ENCODE measurements at regions not wholly inside any gene's neighbourhood (a gene's known extent, or its start where the extent isn't known, plus 50 kb on each side); places are given as distances from the start of the nearest gene placed in this dataset.

DNA sequence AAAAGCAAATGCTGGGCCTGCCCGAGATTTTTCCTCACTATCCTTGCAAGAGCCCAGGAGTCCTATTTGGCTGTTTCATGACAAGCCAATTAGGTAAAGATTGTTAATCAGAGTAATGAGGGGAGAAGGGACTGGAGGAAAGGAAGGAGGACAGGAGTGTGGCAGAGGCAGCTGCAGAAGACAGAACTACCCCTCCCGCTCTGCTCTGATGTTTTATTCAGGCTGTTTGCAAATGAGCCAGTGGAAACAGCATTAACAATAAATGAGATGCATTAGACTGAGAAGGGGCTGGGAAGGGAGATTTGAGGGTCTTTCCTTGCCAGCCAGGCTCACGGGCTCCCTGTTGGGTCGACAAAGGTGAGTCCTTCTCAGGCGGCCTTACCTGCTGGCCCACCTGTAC, 421.0 kb upstream of the CCDC196 start:
- no peak overlapping the region for H3K4me2 ChIP-seq (ENCODE audit: low read length)
- no peak overlapping the region for H3K9ac ChIP-seq (ENCODE audit: low read depth, low read length)
- H3K4me1 ChIP-seq (ENCODE audit: control insufficient read depth, insufficient read depth, low read length): no peaks in the 10 kb centered on the region
- peaks cover 6% of the 10 kb centered on the region for H3K27me3 ChIP-seq (ENCODE audit: control insufficient read depth, insufficient read depth, low read length)
- H3K36me3 ChIP-seq (ENCODE audit: insufficient read depth, low read length): no peaks in the 10 kb centered on the region
- no peak overlapping the region for H3K4me3 ChIP-seq (ENCODE audit: low read length)
- no peaks in the 10 kb centered on the region for H3K9me3 ChIP-seq (replicated peaks; ENCODE audit: low read length)

DNA sequence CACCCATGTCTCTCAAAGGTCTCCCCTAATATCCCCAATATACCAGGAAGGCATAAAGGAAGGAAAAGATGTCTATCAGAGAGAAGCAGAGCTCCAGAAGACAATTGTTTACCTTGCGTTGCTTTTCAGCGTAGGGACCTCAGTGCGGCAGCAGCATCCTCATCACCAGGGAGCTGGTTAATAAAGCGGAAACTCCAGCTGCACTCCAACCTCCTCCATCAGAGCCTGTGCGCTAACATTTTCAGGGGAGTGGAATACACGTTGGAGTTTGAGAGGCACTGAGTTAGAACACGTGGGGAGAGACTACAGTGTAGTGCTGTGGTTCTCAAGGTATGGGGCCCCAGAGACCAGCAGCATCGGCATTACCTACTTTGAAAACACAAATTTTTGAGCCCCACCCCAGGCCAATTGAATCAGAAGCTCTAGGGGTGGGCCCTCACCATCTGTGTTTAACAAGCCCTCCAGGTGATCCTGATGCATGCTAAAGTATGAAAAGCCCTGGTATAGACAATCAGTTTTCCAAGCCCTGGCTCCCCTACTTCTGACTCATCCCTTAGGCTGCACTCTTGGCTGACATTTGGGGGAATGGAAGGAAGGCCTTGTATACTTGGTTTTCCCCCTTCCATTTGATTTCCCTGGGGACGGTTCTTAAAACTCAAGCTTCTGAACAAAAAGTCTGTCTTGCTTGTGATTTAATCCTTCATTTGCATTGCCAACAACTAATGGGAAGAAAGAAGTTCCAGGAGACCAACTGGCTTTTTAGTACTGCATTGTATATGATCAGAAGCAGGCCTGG, 419.0 kb upstream of the CCDC196 start:
- Histone ChIP-seq H3K9ac (ENCODE audit: low read depth, low read length) (no peak overlapping the region), H3K4me1 (ENCODE audit: control insufficient read depth, insufficient read depth, low read length) (no peaks in the 10 kb centered on the region), H3K4me3 (ENCODE audit: low read length) (no peak overlapping the region), H3K36me3 (ENCODE audit: insufficient read depth, low read length) (no peaks in the 10 kb centered on the region), H3K4me2 (ENCODE audit: low read length) (no peak overlapping the region), H3K9me3 (replicated peaks; ENCODE audit: low read length) (no peaks in the 10 kb centered on the region), H3K27me3 (ENCODE audit: control insufficient read depth, insufficient read depth, low read length) (peaks cover 6% of the 10 kb centered on the region)

DNA sequence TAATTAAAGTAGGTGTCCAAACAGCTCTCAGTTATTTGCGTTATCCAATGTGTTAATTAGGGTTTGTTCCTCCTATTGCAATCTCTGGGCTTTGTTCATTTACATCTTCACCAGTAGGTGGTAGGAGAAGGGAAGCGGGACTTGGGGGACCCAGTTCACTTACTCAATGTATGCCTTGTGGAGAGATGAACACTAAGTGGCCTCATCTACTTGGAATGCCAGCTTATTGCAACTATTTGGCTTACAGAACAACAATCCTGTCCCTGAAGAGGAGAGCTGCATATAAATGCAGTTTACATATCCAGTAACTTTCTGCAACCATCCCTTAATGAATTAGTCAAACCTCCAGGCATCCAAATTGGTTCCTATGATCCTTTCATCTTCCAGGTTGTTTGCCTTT, 417.1 kb upstream of the CCDC196 start:
- H3K4me1 ChIP-seq (ENCODE audit: control insufficient read depth, insufficient read depth, low read length): no peaks in the 10 kb centered on the region
- H3K4me2 ChIP-seq (ENCODE audit: low read length): no peak overlapping the region
- H3K27me3 ChIP-seq (ENCODE audit: control insufficient read depth, insufficient read depth, low read length): peaks cover 6% of the 10 kb centered on the region
- no peak overlapping the region for H3K4me3 ChIP-seq (ENCODE audit: low read length)
- H3K36me3 ChIP-seq (ENCODE audit: insufficient read depth, low read length): no peaks in the 10 kb centered on the region
- no peaks in the 10 kb centered on the region for H3K9me3 ChIP-seq (replicated peaks; ENCODE audit: low read length)
- no peak overlapping the region for H3K9ac ChIP-seq (ENCODE audit: low read depth, low read length)

DNA sequence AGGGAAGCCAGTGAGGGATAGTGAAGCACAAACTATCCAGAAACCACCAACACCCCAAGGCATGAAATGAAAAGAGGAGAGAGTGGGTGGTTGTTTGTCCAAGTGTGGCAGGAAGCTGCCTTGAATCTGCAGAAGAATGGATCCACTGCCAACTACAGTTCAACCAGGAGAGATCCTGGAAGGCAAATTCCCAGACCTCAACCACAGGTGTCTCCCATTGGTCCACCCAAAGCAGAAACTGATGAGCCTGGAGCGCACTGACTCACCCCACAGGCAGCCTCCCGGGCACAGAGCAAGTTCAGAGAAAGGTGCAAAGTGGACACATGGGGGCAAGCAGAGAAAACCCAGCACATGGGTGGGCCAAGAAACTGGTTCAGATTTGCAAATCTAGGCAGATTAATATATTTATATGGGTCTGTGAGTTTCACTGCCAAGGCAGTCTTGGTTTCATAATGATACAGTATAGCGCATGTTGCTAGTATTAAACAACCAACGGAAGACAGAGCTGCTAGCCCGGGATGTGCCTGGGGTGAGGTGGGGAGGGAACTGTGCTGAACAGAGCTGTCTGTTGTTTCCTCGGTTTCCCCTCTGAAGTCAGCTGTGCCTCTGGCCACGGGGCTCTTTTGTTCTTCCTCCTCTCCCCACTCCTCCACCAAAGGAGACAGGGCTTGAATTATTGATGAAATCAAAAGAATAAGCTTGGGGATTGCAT, 416.2 kb upstream of the CCDC196 start:
- no peak overlapping the region for H3K4me2 ChIP-seq (ENCODE audit: low read length)
- H3K27me3 ChIP-seq (ENCODE audit: control insufficient read depth, insufficient read depth, low read length): peaks cover 6% of the 10 kb centered on the region
- no peaks in the 10 kb centered on the region for H3K4me1 ChIP-seq (ENCODE audit: control insufficient read depth, insufficient read depth, low read length)
- no peaks in the 10 kb centered on the region for H3K9me3 ChIP-seq (replicated peaks; ENCODE audit: low read length)
- H3K9ac ChIP-seq (ENCODE audit: low read depth, low read length): no peak overlapping the region
- H3K36me3 ChIP-seq (ENCODE audit: insufficient read depth, low read length): no peaks in the 10 kb centered on the region
- H3K4me3 ChIP-seq (ENCODE audit: low read length): no peak overlapping the region

DNA sequence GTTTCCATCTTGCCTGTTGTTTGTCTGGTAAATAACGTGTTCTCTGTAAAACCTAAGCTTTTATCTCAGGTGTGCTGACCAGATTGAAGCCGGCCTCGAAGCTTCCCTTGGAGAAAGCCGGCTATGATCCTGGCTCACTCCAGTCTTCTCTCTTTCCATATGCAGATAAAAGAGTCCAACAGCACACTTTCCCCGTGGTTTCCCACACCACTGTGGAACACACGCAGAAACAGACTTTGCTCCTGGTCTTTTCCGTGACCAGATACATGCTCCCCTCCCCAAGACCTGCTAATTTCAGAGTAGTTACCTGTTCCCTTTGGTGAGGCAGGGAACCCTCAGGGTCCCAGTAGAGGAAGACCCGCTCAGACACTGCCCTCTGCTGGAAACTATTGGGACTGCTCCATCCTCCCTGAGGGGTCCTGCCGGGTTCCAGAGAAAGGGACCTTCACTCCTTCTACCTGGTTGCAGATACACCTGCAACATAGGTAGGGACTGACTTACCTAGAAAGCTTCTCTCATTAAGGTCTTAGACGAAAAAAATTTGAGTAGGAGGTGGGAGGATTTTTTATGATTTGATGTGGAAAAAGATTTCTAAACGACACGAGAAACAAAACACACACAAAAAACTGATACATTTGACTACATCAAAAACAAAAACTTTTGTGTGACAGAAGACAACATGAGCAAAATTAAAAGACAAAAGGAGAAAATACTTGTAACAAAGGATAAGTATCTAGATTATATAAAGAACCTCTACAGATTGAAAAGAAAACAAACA, 415.4 kb upstream of the CCDC196 start:
- H3K4me2 ChIP-seq (ENCODE audit: low read length): no peak overlapping the region

DNA sequence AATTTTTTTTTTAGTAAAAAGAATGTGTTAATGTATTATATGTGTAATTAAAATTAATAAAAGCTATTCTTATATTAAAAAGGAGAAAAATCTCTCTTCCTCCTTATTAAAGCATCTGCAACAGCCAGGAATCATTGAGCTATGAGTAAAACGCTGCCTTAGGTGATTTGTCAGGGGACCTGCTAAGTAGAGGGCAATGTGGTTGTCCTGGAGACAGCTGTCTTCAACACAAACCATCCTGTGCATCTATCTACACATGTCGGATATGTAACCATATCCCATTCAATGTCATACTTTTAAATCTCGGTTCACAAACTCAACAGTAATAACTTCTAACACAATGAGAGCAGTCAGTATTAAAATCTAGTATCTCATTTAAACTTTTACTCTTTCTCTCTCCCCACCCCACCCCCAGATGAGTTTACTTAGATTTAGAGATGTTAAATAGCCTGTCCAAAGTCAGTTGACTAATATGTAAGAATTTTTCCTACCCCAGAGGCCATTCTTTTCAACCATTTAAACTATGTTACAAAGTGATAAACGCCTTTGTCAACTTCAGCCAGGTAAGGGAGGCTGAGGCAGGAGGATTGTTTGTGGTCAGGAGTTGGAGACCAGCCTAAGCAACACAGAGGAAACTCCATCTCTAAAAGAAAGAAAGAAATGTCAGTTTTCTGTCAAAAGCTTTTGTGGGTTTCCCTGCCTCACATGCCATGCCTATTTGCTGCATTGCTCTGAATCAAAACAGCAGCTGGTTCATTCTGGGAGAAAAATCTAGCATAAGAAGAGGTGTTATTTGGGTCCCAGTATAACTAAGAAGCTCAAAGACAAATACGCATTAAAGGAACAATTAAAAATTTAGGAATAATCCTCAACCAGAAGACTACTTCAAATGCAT, 413.7 kb upstream of the CCDC196 start:
- no peak overlapping the region for H3K4me3 ChIP-seq (ENCODE audit: low read length)
- H3K27me3 ChIP-seq (ENCODE audit: control insufficient read depth, insufficient read depth, low read length): peaks cover 6% of the 10 kb centered on the region
- H3K36me3 ChIP-seq (ENCODE audit: insufficient read depth, low read length): no peaks in the 10 kb centered on the region
- H3K9me3 ChIP-seq (replicated peaks; ENCODE audit: low read length): no peaks in the 10 kb centered on the region
- no peak overlapping the region for H3K4me2 ChIP-seq (ENCODE audit: low read length)
- no peak overlapping the region for H3K9ac ChIP-seq (ENCODE audit: low read depth, low read length)
- no peaks in the 10 kb centered on the region for H3K4me1 ChIP-seq (ENCODE audit: control insufficient read depth, insufficient read depth, low read length)

More for the DNA sequence above, 415.4 kb upstream of the CCDC196 start:
- no peak overlapping the region for H3K9ac ChIP-seq (ENCODE audit: low read depth, low read length)
- peaks cover 6% of the 10 kb centered on the region for H3K27me3 ChIP-seq (ENCODE audit: control insufficient read depth, insufficient read depth, low read length)
- H3K4me1 ChIP-seq (ENCODE audit: control insufficient read depth, insufficient read depth, low read length): no peaks in the 10 kb centered on the region
- no peaks in the 10 kb centered on the region for H3K9me3 ChIP-seq (replicated peaks; ENCODE audit: low read length)
- H3K4me3 ChIP-seq (ENCODE audit: low read length): no peak overlapping the region
- H3K36me3 ChIP-seq (ENCODE audit: insufficient read depth, low read length): no peaks in the 10 kb centered on the region

DNA sequence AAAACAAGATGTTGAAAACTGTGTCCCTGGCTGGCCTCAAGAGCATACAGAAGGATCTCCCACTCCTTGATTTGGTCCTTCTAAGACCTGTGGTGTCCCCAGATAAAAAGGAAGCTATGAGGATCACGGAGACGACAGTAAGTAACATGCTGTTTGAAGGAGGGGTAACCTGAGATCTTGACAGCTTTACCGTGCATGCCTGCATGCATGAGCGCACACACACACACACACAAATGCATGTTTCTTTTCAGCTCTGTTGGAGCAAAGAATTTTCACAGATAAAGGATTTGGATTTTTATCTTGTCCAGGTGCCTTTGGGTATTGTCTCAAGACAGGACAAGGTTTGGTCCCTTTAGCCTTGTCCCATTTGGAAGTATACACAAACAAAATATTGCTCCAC, 411.6 kb upstream of the CCDC196 start:
- Histone ChIP-seq H3K36me3 (ENCODE audit: insufficient read depth, low read length) (no peaks in the 10 kb centered on the region), H3K9ac (ENCODE audit: low read depth, low read length) (no peak overlapping the region), H3K4me2 (ENCODE audit: low read length) (no peak overlapping the region), H3K4me1 (ENCODE audit: control insufficient read depth, insufficient read depth, low read length) (no peaks in the 10 kb centered on the region), H3K9me3 (replicated peaks; ENCODE audit: low read length) (no peaks in the 10 kb centered on the region), H3K27me3 (ENCODE audit: control insufficient read depth, insufficient read depth, low read length) (peaks cover 6% of the 10 kb centered on the region), H3K4me3 (ENCODE audit: low read length) (no peak overlapping the region)

GRCh38 chr14:66076176-66076575, 410.0 kb upstream of the CCDC196 start:
- H3K4me2 ChIP-seq (ENCODE audit: low read length): no peak overlapping the region
- H3K9me3 ChIP-seq (replicated peaks; ENCODE audit: low read length): no peaks in the 10 kb centered on the region
- H3K4me3 ChIP-seq (ENCODE audit: low read length): no peak overlapping the region
- no peak overlapping the region for H3K9ac ChIP-seq (ENCODE audit: low read depth, low read length)
- H3K27me3 ChIP-seq (ENCODE audit: control insufficient read depth, insufficient read depth, low read length): peaks cover 6% of the 10 kb centered on the region
- H3K4me1 ChIP-seq (ENCODE audit: control insufficient read depth, insufficient read depth, low read length): no peaks in the 10 kb centered on the region
- H3K36me3 ChIP-seq (ENCODE audit: insufficient read depth, low read length): no peaks in the 10 kb centered on the region

DNA sequence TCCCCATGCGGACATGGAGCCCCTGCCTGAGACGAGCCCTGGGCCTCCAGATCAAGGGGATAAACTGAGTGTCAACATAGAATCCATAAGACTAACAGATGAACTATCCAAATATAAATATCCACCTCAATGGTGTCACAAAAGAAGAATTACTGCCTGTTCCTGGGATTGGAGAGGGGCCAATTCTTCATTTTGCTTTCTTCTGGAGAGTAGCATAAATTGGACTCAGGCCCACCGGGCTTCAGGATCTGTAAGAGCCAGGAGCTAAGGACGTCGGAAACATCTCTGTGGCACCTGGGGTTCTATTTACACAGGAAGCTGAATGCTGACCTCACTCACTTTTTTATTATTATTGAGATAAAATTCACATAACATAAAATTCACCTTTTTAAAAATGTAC, 408.2 kb upstream of the CCDC196 start:
- no peak overlapping the region for H3K9ac ChIP-seq (ENCODE audit: low read depth, low read length)

GRCh38 chr14:66081594-66082376, 404.4 kb upstream of the CCDC196 start:
- Histone ChIP-seq H3K4me1 (ENCODE audit: control insufficient read depth, insufficient read depth, low read length) (no peaks in the 10 kb centered on the region), H3K9ac (ENCODE audit: low read depth, low read length) (no peak overlapping the region), H3K9me3 (replicated peaks; ENCODE audit: low read length) (no peaks in the 10 kb centered on the region), H3K36me3 (ENCODE audit: insufficient read depth, low read length) (no peaks in the 10 kb centered on the region), H3K4me2 (ENCODE audit: low read length) (no peak overlapping the region), H3K27me3 (ENCODE audit: control insufficient read depth, insufficient read depth, low read length) (peaks cover 6% of the 10 kb centered on the region), H3K4me3 (ENCODE audit: low read length) (no peak overlapping the region)

More for the DNA sequence above, 408.2 kb upstream of the CCDC196 start:
- H3K27me3 ChIP-seq (ENCODE audit: control insufficient read depth, insufficient read depth, low read length): peaks cover 6% of the 10 kb centered on the region
- no peaks in the 10 kb centered on the region for H3K36me3 ChIP-seq (ENCODE audit: insufficient read depth, low read length)
- H3K4me2 ChIP-seq (ENCODE audit: low read length): no peak overlapping the region
- H3K9me3 ChIP-seq (replicated peaks; ENCODE audit: low read length): no peaks in the 10 kb centered on the region
- H3K4me3 ChIP-seq (ENCODE audit: low read length): no peak overlapping the region
- no peaks in the 10 kb centered on the region for H3K4me1 ChIP-seq (ENCODE audit: control insufficient read depth, insufficient read depth, low read length)
